Pancreas (tissue), 10 donors: ENCODE measurements at regions not wholly inside any gene's neighbourhood (a gene's known extent, or its start where the extent isn't known, plus 50 kb on each side); places are given as distances from the start of the nearest gene placed in this dataset.

ENCODE experiments used
- ATAC-seq, 4 donors: fragments of 200-7000 bp; cut with Tn5 transposase; one replicate each; pipeline versions ENCODE4 v1.8.0 to v1.9.1; 2020; ENCODE audit warnings: mild to moderate bottlenecking in 4 of 4, moderate library complexity in 4 of 4
- DNase-seq, 6 donors: peaks; one replicate each; pipeline ENCODE4 v3.0.0-alpha.2; 2020
- FAIRE-seq: peaks from 2 replicates; lab custom pipeline; 2012; peaks lifted over from hg19 to GRCh38; lab: Jason Lieb, UNC
- H3K27ac ChIP-seq, 4 donors: fragments of 200-600 bp; sonication (generic); 1 replicate in 3 of 4; 2 replicates in 1 of 4; pipeline versions ENCODE4 v1.5.0 to v1.8.0; 2020
- H3K27me3 ChIP-seq, 4 donors: fragments of 200-600 bp; one replicate each; pipeline ENCODE4 v1.8.0; 2021
- H3K36me3 ChIP-seq, 3 donors: fragments of 200-600 bp; sonication (generic) in 1 of 3; one replicate each; pipeline versions ENCODE4 v1.5.0 to v1.8.0; 2020 to 2021
- H3K4me1 ChIP-seq, 3 donors: fragments of 200-600 bp; one replicate each; pipeline ENCODE4 v1.8.0; 2021
- H3K4me3 ChIP-seq, 4 donors: fragments of 200-600 bp; sonication (generic) in 2 of 4; one replicate each; pipeline versions ENCODE4 v1.5.0 to v1.8.0; 2020 to 2021
- H3K9me3 ChIP-seq, 4 donors: fragments of 200-600 bp; one replicate each; pipeline ENCODE4 v1.8.0; 2021
- WGBS, 2 donors: extraction: QIAGEN DNeasy Blood & Tissue Kit; methylation state at CpG; one replicate each; pipeline ENCODE4 v1.1.7; 2013; 5-methylcytosine and 5-hydroxymethylcytosine counted together
- intact Hi-C, 3 donors: fragments of 100-400 bp; cut with DNase I; formaldehyde crosslinking; loops; one replicate each; pipeline versions ENCODE4 v1.11.1 to v1.14.2; 2022
- TF ChIP-seq, protein P1 (sequence below), 4 donors: fragments of 200-600 bp; sonication (generic) in 3 of 4; IDR thresholded peaks; one replicate each; pipeline versions ENCODE4 v1.5.0 to v1.8.0; 2021; ENCODE audit warnings: antibody characterized with exemption in 4 of 4
- donor health status: healthy with polysubstance abuse.
- donor health status: DM: no; HTN: no; CAD: no; lungs with moderate emphysema.
- donor health status: DM: no; HTN: no; CAD: no.
- donor health status: control.
- donor health status: control.
- donor health status: Bipolar disorder and iron deficiency.
- donor health status: DM: yes; HTN: yes; CAD: no.
- donor health status: DM: no; HTN: no; CAD: no.
- donor health status: DM: no; HTN: no; CAD: no.
- donor health status: DM: yes; HTN: yes; CAD: no.

DNA sequence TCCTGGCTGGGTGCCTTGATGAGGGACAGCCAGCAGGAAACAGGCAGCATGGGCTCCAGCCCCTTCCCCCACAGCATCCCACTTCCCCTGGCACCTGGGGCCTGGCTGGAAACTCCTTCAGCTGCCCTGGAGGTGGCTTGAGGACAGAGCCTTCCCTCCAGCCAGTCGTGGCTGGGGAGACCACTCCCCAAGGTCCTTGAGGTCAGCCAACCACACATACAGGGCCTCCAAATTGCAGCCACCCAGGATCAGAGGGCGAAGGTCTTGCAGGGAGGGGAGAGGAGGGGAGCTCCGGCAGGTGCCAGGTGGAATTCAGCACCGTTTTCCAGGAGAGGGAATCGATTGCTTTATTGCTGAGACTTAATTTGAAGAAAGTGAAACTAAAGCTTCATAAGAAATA, 280.4 kb downstream of the PBX3 start:
- WGBS, 2 donors, result 24 to 25% methylated on average over 5 of the region's 5 CpGs
- Histone ChIP-seq H3K9me3 (no peaks in the 10 kb centered on the region), H3K36me3 (no peaks in the 10 kb centered on the region), H3K4me3 (no peak overlapping the region), H3K27ac (no peak overlapping the region), H3K4me1 (no peaks in the 10 kb centered on the region), H3K27me3 (no peaks in the 10 kb centered on the region)
- DNase-seq (peak in 1 of 6 donors; percentile 34), FAIRE-seq (no peak), ATAC-seq (no peak)
- TF ChIP-seq, protein P1, sequence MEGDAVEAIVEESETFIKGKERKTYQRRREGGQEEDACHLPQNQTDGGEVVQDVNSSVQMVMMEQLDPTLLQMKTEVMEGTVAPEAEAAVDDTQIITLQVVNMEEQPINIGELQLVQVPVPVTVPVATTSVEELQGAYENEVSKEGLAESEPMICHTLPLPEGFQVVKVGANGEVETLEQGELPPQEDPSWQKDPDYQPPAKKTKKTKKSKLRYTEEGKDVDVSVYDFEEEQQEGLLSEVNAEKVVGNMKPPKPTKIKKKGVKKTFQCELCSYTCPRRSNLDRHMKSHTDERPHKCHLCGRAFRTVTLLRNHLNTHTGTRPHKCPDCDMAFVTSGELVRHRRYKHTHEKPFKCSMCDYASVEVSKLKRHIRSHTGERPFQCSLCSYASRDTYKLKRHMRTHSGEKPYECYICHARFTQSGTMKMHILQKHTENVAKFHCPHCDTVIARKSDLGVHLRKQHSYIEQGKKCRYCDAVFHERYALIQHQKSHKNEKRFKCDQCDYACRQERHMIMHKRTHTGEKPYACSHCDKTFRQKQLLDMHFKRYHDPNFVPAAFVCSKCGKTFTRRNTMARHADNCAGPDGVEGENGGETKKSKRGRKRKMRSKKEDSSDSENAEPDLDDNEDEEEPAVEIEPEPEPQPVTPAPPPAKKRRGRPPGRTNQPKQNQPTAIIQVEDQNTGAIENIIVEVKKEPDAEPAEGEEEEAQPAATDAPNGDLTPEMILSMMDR (IDR thresholded peaks at IDR 0.05), result no peak
- intact Hi-C loops, result no loop called here

DNA sequence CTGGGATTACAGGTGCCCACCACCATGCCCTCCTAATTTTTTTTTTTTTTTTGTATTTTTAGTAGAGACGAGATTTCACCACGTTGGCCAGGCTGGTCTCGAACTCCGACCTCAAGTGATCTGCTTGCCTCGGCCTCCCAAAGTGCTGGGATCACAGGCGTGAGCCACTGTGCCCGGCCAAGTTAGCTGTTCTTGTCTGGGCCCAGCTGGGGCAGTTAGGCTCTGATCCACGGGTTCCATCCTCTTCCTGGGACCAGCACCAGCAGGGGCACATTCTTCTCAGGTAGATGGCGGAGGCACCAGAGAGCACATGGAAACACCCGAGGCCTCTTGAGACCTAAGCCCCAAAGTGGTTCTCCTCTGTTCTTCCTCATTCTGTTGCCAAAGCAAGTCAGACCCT, 281.6 kb downstream of the PBX3 start:
- no peak overlapping the region for H3K27ac ChIP-seq
- no peaks in the 10 kb centered on the region for H3K9me3 ChIP-seq
- no peaks in the 10 kb centered on the region for H3K36me3 ChIP-seq
- no peaks in the 10 kb centered on the region for H3K4me1 ChIP-seq
- H3K4me3 ChIP-seq, result no peak overlapping the region
- peak in 1 of 6 donors; percentile 26 for DNase-seq
- intact Hi-C loops, result no loop called here
- no peak for ATAC-seq
- TF ChIP-seq, protein P1 (IDR thresholded peaks at IDR 0.05), result no peak
- 82 to 94% methylated on average over 10 of the region's 10 CpGs for WGBS, 2 donors
- no peak for FAIRE-seq
- no peaks in the 10 kb centered on the region for H3K27me3 ChIP-seq

DNA sequence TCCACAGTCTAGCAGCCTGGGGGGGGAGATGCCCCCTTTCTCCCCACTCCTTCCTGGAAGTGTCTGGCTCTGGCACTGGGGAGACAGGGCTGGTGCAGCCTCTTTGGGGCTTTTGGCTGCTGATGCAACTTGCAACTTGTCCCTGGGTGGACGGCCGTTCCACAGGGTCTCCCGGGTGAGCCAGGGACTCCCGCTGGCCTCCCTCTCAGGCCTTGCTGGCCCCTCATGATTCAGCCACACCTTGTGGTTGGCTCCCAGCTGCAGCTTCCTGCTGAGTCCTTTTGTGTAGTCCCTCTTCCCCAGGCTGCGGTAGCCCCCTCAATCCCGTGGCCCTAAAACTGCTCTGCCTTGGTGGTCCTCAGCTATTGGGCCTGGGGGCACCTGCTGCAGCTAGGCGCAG, 283.5 kb downstream of the PBX3 start:
- H3K27me3 ChIP-seq, result no peaks in the 10 kb centered on the region
- TF ChIP-seq, protein P1 (IDR thresholded peaks at IDR 0.05), result no peak
- H3K9me3 ChIP-seq, result no peaks in the 10 kb centered on the region
- no peak overlapping the region for H3K4me3 ChIP-seq
- no peaks in the 10 kb centered on the region for H3K4me1 ChIP-seq
- ATAC-seq, result no peak
- WGBS, 2 donors, result 63 to 73% methylated on average over 7 of the region's 7 CpGs
- no peaks in the 10 kb centered on the region for H3K36me3 ChIP-seq
- FAIRE-seq, result no peak
- no peak overlapping the region for H3K27ac ChIP-seq
- intact Hi-C loops, result no loop called here
- DNase-seq, result peak in 1 of 6 donors; percentile 44

DNA sequence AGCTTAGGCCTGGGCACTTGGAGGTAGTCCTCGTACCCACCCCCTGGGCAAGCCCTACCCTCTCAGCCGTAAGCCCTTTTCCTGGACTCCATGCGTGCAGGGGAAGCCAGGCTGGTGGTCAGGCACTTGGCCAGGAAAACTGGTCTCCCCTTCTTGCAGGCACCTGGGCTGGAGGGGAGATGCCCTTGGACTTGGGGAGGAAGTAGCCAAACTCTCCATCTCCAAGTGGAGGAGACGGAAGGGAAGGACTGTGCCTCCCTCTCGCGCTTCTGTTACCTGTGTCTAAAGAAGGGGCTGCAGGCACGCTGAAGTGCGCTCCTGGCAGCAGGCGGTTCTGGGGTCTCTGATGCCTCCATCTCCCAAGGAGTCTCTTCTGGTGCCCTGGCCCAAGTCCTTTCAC, 283.9 kb downstream of the PBX3 start:
- TF ChIP-seq, protein P1 (IDR thresholded peaks at IDR 0.05), result no peak
- H3K27me3 ChIP-seq, result no peaks in the 10 kb centered on the region
- no peak overlapping the region for H3K4me3 ChIP-seq
- H3K27ac ChIP-seq, result no peak overlapping the region
- no peak for DNase-seq
- intact Hi-C loops, result no loop called here
- 75 to 82% methylated on average over 9 of the region's 9 CpGs for WGBS, 2 donors
- H3K9me3 ChIP-seq, result no peaks in the 10 kb centered on the region
- no peak for ATAC-seq
- H3K4me1 ChIP-seq, result no peaks in the 10 kb centered on the region
- no peak for FAIRE-seq
- no peaks in the 10 kb centered on the region for H3K36me3 ChIP-seq

DNA sequence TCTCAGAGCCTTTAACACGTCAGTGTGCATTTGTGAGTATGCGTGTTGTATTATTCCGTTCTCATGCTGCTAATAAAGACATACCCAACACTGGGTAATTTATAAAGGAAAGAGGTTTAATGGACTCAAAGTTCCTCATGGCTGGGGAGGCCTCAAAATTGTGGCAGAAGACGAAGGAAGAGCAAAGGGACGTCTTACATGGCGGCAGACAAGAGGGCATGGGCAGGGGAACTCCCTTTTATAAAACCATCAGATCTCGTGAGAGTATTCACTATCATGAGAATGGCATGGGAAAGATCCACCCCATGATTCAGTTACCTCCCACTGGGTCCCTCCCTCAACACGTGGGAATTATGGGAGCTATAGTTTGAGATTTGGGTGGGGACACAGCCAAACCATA, 285.0 kb downstream of the PBX3 start:
- intact Hi-C loops, result no loop called here
- FAIRE-seq (no peak), ATAC-seq (no peak), DNase-seq (peak in 1 of 6 donors; percentile 1)
- H3K4me1 ChIP-seq, result no peaks in the 10 kb centered on the region
- H3K27ac ChIP-seq, result no peak overlapping the region
- H3K27me3 ChIP-seq, result no peaks in the 10 kb centered on the region
- no peaks in the 10 kb centered on the region for H3K36me3 ChIP-seq
- H3K9me3 ChIP-seq, result no peaks in the 10 kb centered on the region
- TF ChIP-seq, protein P1 (IDR thresholded peaks at IDR 0.05), result no peak
- no peak overlapping the region for H3K4me3 ChIP-seq
- WGBS, 2 donors, result 68 to 80% methylated on average over 8 of the region's 8 CpGs
